ENCODE measurements at regions not wholly inside any gene's neighbourhood (a gene's known extent, or its start where the extent isn't known, plus 50 kb on each side); places are given as distances from the start of the nearest gene placed in this dataset.

GRCh38 chr18:71827301-71827700, 716.8 kb downstream of the CBLN2 start:
- TF ChIP-seq CTCF (optimal IDR thresholded peaks at IDR 0.05 in 1 of 3, IDR thresholded peaks at IDR 0.05 in 1 of 3, conservative IDR thresholded peaks at IDR 0.05 in 1 of 3; ENCODE audit: extremely low read depth in 1 of 3, insufficient read depth in 2 of 3, low read length in 3 of 3) (no peak), EZH2 (IDR thresholded peaks at IDR 0.05; ENCODE audit: low read length) (no peak)
